ENCODE measurements at regions not wholly inside any gene's neighbourhood (a gene's known extent, or its start where the extent isn't known, plus 50 kb on each side); places are given as distances from the start of the nearest gene placed in this dataset.

GRCh38 chrX:124842205-124842604, 477.5 kb upstream of the TEX13C start:
- no peak for TF ChIP-seq CTCF (IDR thresholded peaks at IDR 0.05; ENCODE audit: insufficient read depth, missing control alignments)
- DNase-seq (ENCODE audit: insufficient read length, low spot score): no peak
- FAIRE-seq: no peak

- TF ChIP-seq CTCF (IDR thresholded peaks at IDR 0.05; ENCODE audit: insufficient read depth, missing control alignments): no peak
- FAIRE-seq (no peak), DNase-seq (ENCODE audit: insufficient read length, low spot score) (no peak)
Measured at GRCh38 chrX:124860736-124861135, 458.9 kb upstream of the TEX13C start.

- no peak for FAIRE-seq
- TF ChIP-seq CTCF (IDR thresholded peaks at IDR 0.05; ENCODE audit: insufficient read depth, missing control alignments): no peak
- no peak for DNase-seq (ENCODE audit: insufficient read length, low spot score)
Measured at GRCh38 chrX:124862301-124862700, 457.4 kb upstream of the TEX13C start.

GRCh38 chrX:124863303-124863702, 456.4 kb upstream of the TEX13C start:
- DNase-seq (ENCODE audit: insufficient read length, low spot score): no peak
- TF ChIP-seq CTCF (IDR thresholded peaks at IDR 0.05; ENCODE audit: insufficient read depth, missing control alignments): no peak
- no peak for FAIRE-seq

- no peak for FAIRE-seq
- TF ChIP-seq CTCF (IDR thresholded peaks at IDR 0.05; ENCODE audit: insufficient read depth, missing control alignments): no peak
- no peak for DNase-seq (ENCODE audit: insufficient read length, low spot score)
Measured at GRCh38 chrX:124887572-124887971, 432.1 kb upstream of the TEX13C start.

- no peak for TF ChIP-seq CTCF (IDR thresholded peaks at IDR 0.05; ENCODE audit: insufficient read depth, missing control alignments)
- DNase-seq (ENCODE audit: insufficient read length, low spot score): no peak
- FAIRE-seq: no peak
Measured at GRCh38 chrX:124895947-124896346, 423.7 kb upstream of the TEX13C start.

- DNase-seq (ENCODE audit: insufficient read length, low spot score) (no peak), FAIRE-seq (peak; percentile 91)
- TF ChIP-seq CTCF (IDR thresholded peaks at IDR 0.05; ENCODE audit: insufficient read depth, missing control alignments): no peak
Measured at GRCh38 chrX:124902953-124903352, 416.7 kb upstream of the TEX13C start.

Measured in D721Med (cell line).